ENCODE measurements at regions not wholly inside any gene's neighbourhood (a gene's known extent, or its start where the extent isn't known, plus 50 kb on each side); places are given as distances from the start of the nearest gene placed in this dataset.

GRCh38 chr2:126107883-126108282, 548.1 kb upstream of the GYPC start:
- H3K27ac ChIP-seq (ENCODE audit: low read length in 2 of 2) = no peak overlapping the region
- CTCF ChIA-PET = interaction anchor here (0.6 kb wide), 1 partner anchor 13 kb away, joined by 3 read pairs; no protein-coding TSS in a partner anchor

GRCh38 chr2:126115975-126116374, 540.0 kb upstream of the GYPC start:
- 85% methylated on average over 2 of the region's 2 CpGs for WGBS (ENCODE audit: insufficient coverage)
- Mint-ChIP-seq H3K27me3 (no peaks in the 10 kb centered on the region), H3K27ac (no peak overlapping the region), H3K4me3 (no peak overlapping the region), H3K4me1 (no peaks in the 10 kb centered on the region), H3K9me3 (ENCODE audit: insufficient read depth) (no peaks in the 10 kb centered on the region)
- intact Hi-C loops (cut with micrococcal nuclease) = no loop called here
- no peak overlapping the region for H3K27ac ChIP-seq (ENCODE audit: low read length in 2 of 2)
- no peaks in the 10 kb centered on the region for H3K9me3 ChIP-seq (ENCODE audit: control extremely low read depth in 1 of 3, control insufficient read depth in 2 of 3, insufficient read depth in 1 of 3, low read length in 2 of 3)
- no peak overlapping the region for H3K4me2 ChIP-seq (replicated peaks; ENCODE audit: low read depth, low read length, poor library complexity, severe bottlenecking)
- H2AFZ ChIP-seq (ENCODE audit: insufficient read depth, low read depth, low read length, poor library complexity, severe bottlenecking) = no peak overlapping the region
- no peak overlapping the region for H3K4me3 ChIP-seq (ENCODE audit: control extremely low read depth in 1 of 5, extremely low read depth in 1 of 5, insufficient read depth in 1 of 5, low read depth in 2 of 5, low read length in 4 of 5)
- no peaks in the 10 kb centered on the region for H3K27me3 ChIP-seq (replicated peaks in 1 of 4; ENCODE audit: control extremely low read depth in 1 of 4, control insufficient read depth in 3 of 4, insufficient read depth in 4 of 4, low read length in 3 of 4)
- DNase-seq (no peak), ATAC-seq (ENCODE audit: low read depth) (no peak)
- no peaks in the 10 kb centered on the region for H3K36me3 ChIP-seq (replicated peaks in 1 of 2; ENCODE audit: control extremely low read depth in 1 of 2, control insufficient read depth in 1 of 2, extremely low read depth in 1 of 2, insufficient read depth in 2 of 2, low read length in 1 of 2)
- TF ChIP-seq CTCF (IDR thresholded peaks at IDR 0.05) (no peak), EZH2 (IDR thresholded peaks at IDR 0.05; ENCODE audit: borderline replicate concordance, insufficient read depth, low read depth, low read length, poor library complexity, severe bottlenecking) (no peak)
- H4K20me1 ChIP-seq (ENCODE audit: control insufficient read depth, insufficient read depth, low read length, poor library complexity, severe bottlenecking) = no peaks in the 10 kb centered on the region
- ChIA-PET CTCF (no interaction called here), POLR2A (no interaction called here)
- H3K4me1 ChIP-seq (ENCODE audit: control insufficient read depth in 2 of 2, insufficient read depth in 2 of 2, low read length in 2 of 2) = no peaks in the 10 kb centered on the region
- no peaks in the 10 kb centered on the region for H3K79me2 ChIP-seq (ENCODE audit: control insufficient read depth, insufficient read depth, low read length)
- H3K9ac ChIP-seq (ENCODE audit: low read length) = no peak overlapping the region

More at GRCh38 chr2:126107883-126108282, 548.1 kb upstream of the GYPC start:
- Histone ChIP-seq H3K9me3 (ENCODE audit: control extremely low read depth in 1 of 3, control insufficient read depth in 2 of 3, insufficient read depth in 1 of 3, low read length in 2 of 3) (no peaks in the 10 kb centered on the region), H3K36me3 (replicated peaks in 1 of 2; ENCODE audit: control extremely low read depth in 1 of 2, control insufficient read depth in 1 of 2, extremely low read depth in 1 of 2, insufficient read depth in 2 of 2, low read length in 1 of 2) (no peaks in the 10 kb centered on the region), H3K27me3 (replicated peaks in 1 of 4; ENCODE audit: control extremely low read depth in 1 of 4, control insufficient read depth in 3 of 4, insufficient read depth in 4 of 4, low read length in 3 of 4) (no peaks in the 10 kb centered on the region), H3K4me3 (ENCODE audit: control extremely low read depth in 1 of 5, extremely low read depth in 1 of 5, insufficient read depth in 1 of 5, low read depth in 2 of 5, low read length in 4 of 5) (no peak overlapping the region), H4K20me1 (ENCODE audit: control insufficient read depth, insufficient read depth, low read length, poor library complexity, severe bottlenecking) (no peaks in the 10 kb centered on the region), H2AFZ (ENCODE audit: insufficient read depth, low read depth, low read length, poor library complexity, severe bottlenecking) (no peak overlapping the region), H3K79me2 (ENCODE audit: control insufficient read depth, insufficient read depth, low read length) (no peaks in the 10 kb centered on the region), H3K4me2 (replicated peaks; ENCODE audit: low read depth, low read length, poor library complexity, severe bottlenecking) (no peak overlapping the region), H3K9ac (ENCODE audit: low read length) (no peak overlapping the region), H3K4me1 (ENCODE audit: control insufficient read depth in 2 of 2, insufficient read depth in 2 of 2, low read length in 2 of 2) (no peaks in the 10 kb centered on the region)
- POLR2A ChIA-PET = no interaction called here
- no peak for DNase-seq
- no peak for TF ChIP-seq CTCF (IDR thresholded peaks at IDR 0.05)
- TF ChIP-seq EZH2 (IDR thresholded peaks at IDR 0.05; ENCODE audit: borderline replicate concordance, insufficient read depth, low read depth, low read length, poor library complexity, severe bottlenecking) = no peak
- WGBS (ENCODE audit: insufficient coverage) = no CpG with 5 or more reads among the region's 1 CpG
- Mint-ChIP-seq H3K4me1 (no peaks in the 10 kb centered on the region), H3K4me3 (no peak overlapping the region), H3K9me3 (ENCODE audit: insufficient read depth) (peaks cover 3% of the 10 kb centered on the region), H3K27me3 (no peaks in the 10 kb centered on the region), H3K27ac (no peak overlapping the region)
- ATAC-seq (ENCODE audit: low read depth) = no peak
- intact Hi-C loops (cut with micrococcal nuclease) = no loop called here
